Type B pancreatic cell (in vitro differentiated cells): ENCODE measurements at regions not wholly inside any gene's neighbourhood (a gene's known extent, or its start where the extent isn't known, plus 50 kb on each side); places are given as distances from the start of the nearest gene placed in this dataset.

Source experiments
- DNase-seq: peaks from one replicate; pipeline ENCODE4 v3.0.0; 2021; ENCODE audit warnings: mixed read lengths; ENCODE audit not compliant: unreplicated experiment; ENCODE audit errors: extremely low spot score
- H3K27ac Mint-ChIP-seq: 2 replicates; pipeline ENCODE4 v1.8.0; 2021; ENCODE audit warnings: mild to moderate bottlenecking, mixed read lengths
- H3K27me3 Mint-ChIP-seq: 2 replicates; pipeline ENCODE4 v1.8.0; 2021; ENCODE audit warnings: mixed read lengths
- H3K36me3 Mint-ChIP-seq: 2 replicates; pipeline ENCODE4 v1.8.0; 2021; ENCODE audit warnings: mixed read lengths
- H3K4me1 Mint-ChIP-seq: one replicate; pipeline ENCODE4 v1.8.0; 2021; ENCODE audit warnings: mixed read lengths; ENCODE audit not compliant: unreplicated experiment
- H3K4me3 Mint-ChIP-seq: 2 replicates; pipeline ENCODE4 v1.8.0; 2021; ENCODE audit warnings: mild to moderate bottlenecking, mixed read lengths
- H3K9me3 Mint-ChIP-seq: 2 replicates; pipeline ENCODE4 v1.8.0; 2021; ENCODE audit warnings: mixed read lengths
- TF ChIP-seq, protein P1 (sequence below): fragments of 200-600 bp; sonication (generic); conservative IDR thresholded peaks from 2 replicates; pipeline ENCODE4 v1.5.0; 2021; ENCODE audit warnings: antibody characterized with exemption, mild to moderate bottlenecking

DNA sequence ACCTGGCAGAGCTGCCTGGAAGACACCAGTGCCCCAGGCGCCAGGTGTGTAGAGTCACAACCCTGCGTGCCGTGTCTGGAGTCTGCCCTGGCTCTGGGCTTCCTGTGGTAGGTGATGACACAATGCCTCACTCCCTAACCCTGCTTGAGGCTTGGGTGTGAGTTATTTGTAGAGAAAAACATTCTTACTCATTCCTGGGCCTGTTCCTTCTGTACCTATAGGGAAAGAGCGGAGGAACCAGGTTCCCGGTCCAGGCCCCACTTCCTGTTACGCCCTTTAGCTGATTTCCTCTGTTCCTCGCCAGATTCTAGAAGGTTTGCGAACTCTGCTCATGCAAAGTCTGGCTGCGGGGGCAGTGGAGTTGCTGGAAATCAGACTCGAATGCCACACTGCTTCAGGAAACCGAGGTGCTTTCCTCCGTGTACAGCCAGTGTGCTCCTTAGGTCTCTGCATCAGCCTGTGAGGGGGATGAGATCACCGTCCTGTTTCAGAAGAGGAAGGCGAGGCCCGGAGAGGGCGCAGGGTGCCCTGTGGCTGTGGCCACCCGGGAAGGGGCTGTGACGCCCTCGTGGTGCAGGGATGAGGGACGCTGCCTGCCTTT is 67.1 kb upstream of the DUSP22 start:
- Mint-ChIP-seq H3K27me3 (peaks cover 7% of the 10 kb centered on the region), H3K9me3 (no peaks in the 10 kb centered on the region), H3K4me1 (peaks cover 12% of the 10 kb centered on the region), H3K36me3 (no peaks in the 10 kb centered on the region), H3K27ac (no peak overlapping the region), H3K4me3 (no peak overlapping the region)
- TF ChIP-seq, protein P1, sequence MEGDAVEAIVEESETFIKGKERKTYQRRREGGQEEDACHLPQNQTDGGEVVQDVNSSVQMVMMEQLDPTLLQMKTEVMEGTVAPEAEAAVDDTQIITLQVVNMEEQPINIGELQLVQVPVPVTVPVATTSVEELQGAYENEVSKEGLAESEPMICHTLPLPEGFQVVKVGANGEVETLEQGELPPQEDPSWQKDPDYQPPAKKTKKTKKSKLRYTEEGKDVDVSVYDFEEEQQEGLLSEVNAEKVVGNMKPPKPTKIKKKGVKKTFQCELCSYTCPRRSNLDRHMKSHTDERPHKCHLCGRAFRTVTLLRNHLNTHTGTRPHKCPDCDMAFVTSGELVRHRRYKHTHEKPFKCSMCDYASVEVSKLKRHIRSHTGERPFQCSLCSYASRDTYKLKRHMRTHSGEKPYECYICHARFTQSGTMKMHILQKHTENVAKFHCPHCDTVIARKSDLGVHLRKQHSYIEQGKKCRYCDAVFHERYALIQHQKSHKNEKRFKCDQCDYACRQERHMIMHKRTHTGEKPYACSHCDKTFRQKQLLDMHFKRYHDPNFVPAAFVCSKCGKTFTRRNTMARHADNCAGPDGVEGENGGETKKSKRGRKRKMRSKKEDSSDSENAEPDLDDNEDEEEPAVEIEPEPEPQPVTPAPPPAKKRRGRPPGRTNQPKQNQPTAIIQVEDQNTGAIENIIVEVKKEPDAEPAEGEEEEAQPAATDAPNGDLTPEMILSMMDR, result no peak
- no peak for DNase-seq

DNA sequence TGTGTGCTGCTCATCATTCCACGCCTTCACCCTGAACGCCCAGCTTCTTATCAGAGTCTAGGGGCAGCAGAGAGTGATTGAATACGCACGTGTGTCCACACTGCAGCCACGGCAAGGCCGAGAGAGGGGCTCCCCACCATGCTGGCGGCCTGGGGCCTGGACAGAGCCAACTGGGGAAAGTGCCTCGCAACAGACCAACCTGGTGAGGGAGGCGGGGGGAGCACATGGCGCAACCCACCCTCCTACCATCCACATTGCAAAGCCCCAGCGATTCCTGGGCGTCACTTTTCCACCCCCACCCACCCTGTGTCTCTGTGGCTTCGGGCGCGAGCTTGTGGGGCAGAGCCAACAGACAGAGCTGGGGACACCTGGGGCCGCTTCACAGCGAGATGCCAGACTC is 66.4 kb upstream of the DUSP22 start:
- H3K27me3 Mint-ChIP-seq, result peaks cover 7% of the 10 kb centered on the region
- peaks cover 5% of the 10 kb centered on the region for H3K4me1 Mint-ChIP-seq
- H3K4me3 Mint-ChIP-seq, result no peak overlapping the region
- TF ChIP-seq, protein P1, result no peak
- no peaks in the 10 kb centered on the region for H3K36me3 Mint-ChIP-seq
- no peak for DNase-seq
- no peaks in the 10 kb centered on the region for H3K9me3 Mint-ChIP-seq
- no peak overlapping the region for H3K27ac Mint-ChIP-seq

DNA sequence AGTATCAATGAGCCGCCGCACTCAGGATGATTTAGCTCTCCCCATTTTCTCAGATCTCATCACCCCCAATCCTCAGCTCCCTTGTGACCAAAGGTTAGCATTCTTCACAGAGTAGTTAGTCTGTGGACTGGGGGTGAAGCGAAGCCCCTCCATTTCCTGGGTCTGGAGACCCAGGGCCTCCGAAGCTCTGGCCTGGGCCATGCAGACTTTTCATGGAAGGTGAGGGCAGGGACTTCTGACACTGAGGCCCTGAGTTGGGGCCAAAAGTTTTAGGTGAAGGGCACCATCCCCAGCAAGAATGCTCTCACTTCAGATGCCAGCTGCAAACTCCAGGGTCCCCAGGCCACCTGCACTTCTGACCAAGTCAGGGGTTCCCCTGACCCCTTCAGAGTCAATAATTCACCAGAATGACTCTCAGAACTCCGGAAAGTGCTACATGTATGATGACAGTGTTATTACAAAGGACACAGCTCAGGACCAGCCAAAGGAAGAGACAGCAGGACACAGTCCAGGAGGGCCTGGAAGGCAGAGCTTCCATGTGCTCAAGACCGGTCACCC is 65.7 kb upstream of the DUSP22 start:
- Mint-ChIP-seq H3K27me3 (peaks cover 2% of the 10 kb centered on the region), H3K9me3 (no peaks in the 10 kb centered on the region), H3K4me3 (no peak overlapping the region), H3K4me1 (no peaks in the 10 kb centered on the region), H3K36me3 (no peaks in the 10 kb centered on the region), H3K27ac (no peak overlapping the region)
- DNase-seq, result no peak
- TF ChIP-seq, protein P1, result no peak

DNA sequence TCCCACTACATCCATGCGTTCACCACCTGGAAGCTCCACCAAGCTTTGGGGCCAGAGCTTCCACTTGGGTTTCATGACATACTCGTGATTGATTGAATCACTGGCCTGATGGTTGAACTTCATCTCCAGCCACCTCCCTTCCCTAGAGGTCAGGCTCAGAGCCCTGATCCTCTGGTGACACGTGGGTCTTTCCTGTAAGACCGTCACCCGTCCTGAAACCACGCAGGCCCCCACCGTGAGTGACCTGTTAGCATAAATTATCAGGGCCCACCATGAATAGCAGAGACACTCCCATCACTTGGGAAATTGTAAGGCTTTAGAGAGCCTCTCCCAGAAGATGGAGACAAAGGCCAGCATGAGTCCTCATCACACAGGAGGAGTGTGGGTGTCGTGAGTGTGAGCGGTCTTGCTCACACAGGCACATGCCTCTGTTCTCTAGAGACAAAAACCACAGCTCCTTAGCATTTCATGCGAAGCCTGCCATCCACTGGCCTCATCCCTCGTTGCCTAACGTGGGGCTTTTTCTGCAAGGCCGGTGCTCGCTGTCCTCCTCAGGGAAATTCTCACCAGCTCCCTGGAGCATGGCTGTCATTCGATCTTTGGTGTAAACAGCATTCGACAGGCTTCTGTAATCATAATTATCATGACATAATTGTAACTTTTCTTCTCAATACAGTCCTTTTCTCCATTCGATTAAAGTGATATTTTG is 65.1 kb upstream of the DUSP22 start:
- peaks cover 2% of the 10 kb centered on the region for H3K27me3 Mint-ChIP-seq
- no peak for DNase-seq
- H3K9me3 Mint-ChIP-seq, result no peaks in the 10 kb centered on the region
- H3K36me3 Mint-ChIP-seq, result no peaks in the 10 kb centered on the region
- H3K4me1 Mint-ChIP-seq, result no peaks in the 10 kb centered on the region
- no peak overlapping the region for H3K4me3 Mint-ChIP-seq
- no peak overlapping the region for H3K27ac Mint-ChIP-seq
- TF ChIP-seq, protein P1, result no peak

DNA sequence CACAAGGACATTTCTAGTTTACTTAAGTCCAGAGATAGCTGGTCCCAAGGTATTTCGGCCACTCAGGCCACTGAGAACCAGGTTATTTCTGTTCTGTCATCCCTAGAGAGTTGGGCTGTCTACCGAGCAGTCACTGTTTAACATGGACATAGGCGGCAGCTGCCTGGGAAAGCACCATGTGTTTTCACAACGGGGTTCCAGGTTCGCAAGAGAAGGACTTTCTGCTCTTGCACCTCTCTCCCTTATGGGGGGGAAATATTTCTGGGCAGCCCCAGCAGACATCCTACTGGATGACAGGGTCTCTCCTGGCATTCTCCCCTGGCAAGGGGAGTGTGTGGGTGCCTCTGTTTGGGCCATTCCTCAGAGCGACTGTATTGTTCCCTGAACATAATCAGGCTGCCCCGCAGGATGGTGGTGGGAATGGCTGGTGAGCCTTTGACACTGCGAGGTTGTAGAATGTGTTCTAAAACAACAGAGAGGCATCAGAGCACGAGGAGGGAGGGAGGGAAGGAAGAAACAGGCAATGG is 64.4 kb upstream of the DUSP22 start:
- no peak overlapping the region for H3K4me3 Mint-ChIP-seq

More for the DNA sequence above, 64.4 kb upstream of the DUSP22 start:
- Mint-ChIP-seq H3K36me3 (no peaks in the 10 kb centered on the region), H3K27me3 (no peaks in the 10 kb centered on the region), H3K27ac (no peak overlapping the region), H3K9me3 (no peaks in the 10 kb centered on the region), H3K4me1 (no peaks in the 10 kb centered on the region)
- TF ChIP-seq, protein P1, result no peak
- DNase-seq, result no peak
